Myocyte (in vitro differentiated cells): ENCODE measurements at regions not wholly inside any gene's neighbourhood (a gene's known extent, or its start where the extent isn't known, plus 50 kb on each side); places are given as distances from the start of the nearest gene placed in this dataset.

ENCODE experiments used
- DNase-seq: peaks from one replicate; pipeline ENCODE4 v3.0.0-alpha.2; 2012; ENCODE audit warnings: low read depth

DNA sequence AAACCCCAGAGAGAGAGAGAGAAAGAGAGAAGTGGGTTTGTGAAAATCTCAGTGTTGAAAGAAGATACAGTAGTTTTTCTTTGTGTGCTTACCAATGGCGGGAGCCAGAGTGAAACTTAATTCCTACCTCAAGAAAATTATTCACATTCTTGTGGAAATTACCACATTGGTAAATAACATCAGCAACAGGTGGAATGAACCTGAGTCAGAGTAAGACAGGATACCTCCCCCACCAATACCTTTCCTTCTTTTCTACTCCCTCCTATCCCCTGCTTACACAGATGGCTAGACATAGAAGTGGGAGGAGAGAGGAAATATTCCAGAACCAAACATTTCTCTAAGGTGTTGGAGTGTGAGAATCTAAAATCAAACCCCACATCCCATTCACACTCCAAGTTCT is 793.9 kb downstream of the SORCS3 start:
- DNase-seq: no peak

DNA sequence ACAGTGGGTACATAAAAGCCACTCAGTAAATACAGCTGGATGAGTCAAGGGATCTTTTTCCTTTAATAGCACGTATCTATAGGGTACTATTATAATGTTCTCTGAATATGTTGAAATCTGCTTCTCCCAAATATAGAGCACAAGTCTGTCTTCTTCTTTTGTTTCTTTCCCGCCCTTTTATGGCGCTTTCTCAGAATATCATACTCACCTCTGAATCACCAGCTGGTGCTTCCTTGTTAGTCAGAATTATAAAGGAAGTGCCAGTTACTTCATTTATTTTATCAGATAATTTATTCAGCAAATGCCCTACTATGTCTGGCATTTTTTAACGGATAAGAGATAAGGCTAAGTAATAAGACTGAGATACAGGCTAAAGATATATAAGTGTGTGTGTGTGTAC is 772.9 kb downstream of the SORCS3 start:
- no peak for DNase-seq

DNA sequence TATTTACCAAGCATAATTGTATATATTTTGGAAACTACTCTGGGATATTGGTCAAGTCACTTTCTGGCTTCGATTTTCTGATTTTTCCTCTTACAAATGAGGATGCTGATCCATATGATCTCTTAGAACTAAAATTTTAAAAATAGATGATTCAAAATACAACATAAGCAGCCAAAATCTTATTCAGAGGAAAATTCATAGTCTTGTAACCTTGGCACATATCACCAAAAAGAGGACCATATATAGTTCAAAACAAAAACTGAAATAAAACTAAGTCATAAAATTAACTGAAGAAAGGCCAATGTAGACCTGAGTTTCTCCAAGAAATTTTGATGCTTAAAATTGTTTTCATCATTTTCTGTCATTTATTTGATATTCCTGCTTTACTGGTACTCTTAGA is 768.3 kb downstream of the SORCS3 start:
- DNase-seq: no peak

DNA sequence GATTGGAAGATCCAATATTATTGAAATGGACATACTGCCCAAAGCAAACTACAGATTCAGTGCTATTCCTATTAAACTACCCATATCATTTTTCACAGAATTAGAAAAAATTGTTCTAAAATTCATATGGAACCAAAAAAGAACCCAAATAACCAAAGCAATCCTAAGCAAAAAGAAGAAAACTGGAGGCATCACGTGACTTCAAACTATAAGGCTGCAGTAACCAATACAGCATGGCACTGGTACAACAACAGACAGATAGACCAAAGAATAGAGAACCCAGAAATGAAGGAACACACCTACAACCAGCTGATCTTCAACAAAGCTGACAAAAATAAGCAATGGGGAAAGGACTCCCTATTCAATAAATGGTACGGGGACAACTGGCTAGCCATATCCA is 765.4 kb downstream of the SORCS3 start:
- DNase-seq: no peak

DNA sequence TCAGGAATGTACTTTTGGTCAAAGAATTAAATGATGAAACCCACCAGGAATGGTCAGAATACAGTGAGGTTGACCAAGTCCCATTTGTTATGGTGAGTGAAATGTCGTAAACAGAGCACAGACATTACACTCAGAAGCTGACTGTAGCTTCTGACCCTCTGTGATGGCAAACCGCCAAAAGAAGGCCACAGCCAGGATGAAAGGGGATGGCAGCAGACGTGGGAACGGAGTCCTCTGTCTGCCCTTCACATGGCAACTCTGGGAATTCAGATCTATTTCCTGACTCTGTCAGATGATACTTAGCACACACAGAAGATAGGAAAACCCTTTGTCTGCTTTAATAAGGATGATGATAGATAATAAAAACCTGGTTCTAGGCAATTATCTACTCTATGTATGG is 757.1 kb downstream of the SORCS3 start:
- no peak for DNase-seq

DNA sequence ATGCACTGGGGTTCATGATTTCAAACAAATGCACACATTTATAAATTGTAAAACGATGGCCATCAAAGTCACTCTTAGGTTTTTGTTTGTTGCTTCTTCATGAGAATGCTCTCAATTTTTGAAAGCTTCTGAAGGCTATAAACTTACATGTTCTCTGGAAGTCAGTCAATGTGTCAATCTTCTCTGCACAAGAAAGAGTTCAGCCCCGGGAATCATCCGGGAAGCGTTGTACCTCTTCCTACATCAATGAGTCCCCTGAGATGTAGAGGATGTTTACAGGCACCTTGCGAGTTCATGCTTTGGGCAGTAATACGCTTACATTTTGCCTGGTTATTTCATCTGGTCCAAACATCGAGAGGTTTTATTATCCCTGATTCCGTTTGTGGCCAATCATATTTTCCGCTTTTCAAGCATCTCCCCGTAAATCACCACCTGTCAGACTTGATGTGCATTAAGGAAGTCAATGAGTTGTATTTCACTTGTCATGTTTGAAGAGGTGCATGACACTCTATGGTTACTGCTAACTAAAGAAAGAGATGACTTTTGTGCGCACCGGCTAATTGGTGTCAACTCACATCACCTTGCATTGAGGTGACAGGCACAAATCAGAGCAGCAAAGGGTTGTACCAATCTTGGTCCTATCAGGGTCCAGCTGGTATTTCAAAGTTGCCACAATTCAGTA is 750.7 kb downstream of the SORCS3 start:
- DNase-seq: no peak

DNA sequence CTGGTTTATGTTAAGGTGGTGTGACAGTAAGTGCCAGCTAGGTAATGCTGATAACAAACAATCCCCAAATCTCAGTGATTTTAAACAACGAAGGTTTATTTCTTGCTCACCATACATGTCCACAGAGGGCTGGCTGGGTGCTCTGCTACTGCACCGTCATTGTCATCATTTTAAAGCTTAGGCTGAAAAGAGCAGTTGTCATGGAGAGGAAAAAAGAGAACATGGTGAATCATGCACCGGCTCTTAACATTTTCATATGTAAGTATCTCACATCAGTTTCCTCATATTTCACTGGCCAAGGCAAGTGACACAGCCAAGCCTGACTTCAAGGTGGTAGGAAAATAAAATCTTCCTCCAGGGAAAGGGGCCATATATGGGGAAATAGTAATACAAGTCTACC is 746.9 kb downstream of the SORCS3 start:
- no peak for DNase-seq

DNA sequence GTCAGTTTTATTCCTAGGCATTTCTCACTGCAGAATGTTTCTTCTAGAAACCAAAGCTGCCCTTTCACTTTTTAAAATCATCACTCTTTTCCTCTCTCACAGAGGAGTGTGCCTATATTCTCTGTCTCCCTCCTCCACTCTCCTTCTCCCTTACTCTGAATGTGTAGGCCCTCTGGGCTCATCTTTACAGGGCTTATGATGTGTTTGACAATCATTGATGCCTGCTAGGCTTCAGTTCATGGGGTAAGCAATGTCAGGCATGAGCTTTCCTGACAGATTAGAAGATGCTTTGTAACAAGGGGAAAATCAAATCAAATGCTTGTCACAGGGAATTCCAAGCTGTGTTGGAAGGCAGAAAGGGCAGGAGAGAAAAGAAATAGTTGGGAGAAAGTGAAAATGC is 742.9 kb downstream of the SORCS3 start:
- no peak for DNase-seq

GRCh38 chr10:105370692-105371091 is 729.6 kb downstream of the SORCS3 start:
- no peak for DNase-seq

DNA sequence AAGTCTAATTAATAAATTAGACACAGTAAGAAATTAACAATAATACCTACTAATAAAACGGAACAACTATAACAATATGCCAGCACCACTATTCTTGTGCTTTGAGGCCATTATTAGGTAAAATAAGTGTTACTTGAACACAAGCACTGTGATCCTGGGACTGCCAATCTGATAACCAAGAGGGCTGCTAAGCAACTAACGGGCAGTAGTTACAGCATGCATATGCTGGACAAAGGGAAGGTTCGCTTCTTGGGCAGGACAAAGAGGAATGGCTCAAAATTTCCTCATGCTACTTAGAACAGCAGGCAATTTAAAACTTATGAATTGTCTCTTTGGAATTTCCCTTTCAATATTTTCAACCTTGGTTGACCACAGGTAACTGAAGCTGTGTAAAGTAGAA is 718.6 kb downstream of the SORCS3 start:
- no peak for DNase-seq

DNA sequence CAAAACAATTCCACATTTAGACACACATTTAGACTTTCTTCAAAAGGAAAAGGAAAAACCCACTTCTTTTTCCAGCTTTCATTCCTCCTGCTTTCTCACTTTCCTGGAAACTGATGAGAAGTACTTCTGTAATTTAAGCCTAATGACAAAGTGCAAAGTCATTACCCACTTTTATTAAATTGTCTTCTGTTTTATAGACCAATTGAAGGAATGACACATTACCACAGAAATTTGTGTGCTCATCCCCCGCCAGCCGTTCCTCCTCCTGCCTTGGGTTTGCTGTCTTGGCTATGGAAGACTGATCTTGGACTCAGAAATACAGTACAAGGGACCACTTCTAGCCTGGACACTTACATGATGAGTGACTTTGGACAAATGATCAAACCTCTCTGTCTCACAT is 717.8 kb downstream of the SORCS3 start:
- DNase-seq: no peak

DNA sequence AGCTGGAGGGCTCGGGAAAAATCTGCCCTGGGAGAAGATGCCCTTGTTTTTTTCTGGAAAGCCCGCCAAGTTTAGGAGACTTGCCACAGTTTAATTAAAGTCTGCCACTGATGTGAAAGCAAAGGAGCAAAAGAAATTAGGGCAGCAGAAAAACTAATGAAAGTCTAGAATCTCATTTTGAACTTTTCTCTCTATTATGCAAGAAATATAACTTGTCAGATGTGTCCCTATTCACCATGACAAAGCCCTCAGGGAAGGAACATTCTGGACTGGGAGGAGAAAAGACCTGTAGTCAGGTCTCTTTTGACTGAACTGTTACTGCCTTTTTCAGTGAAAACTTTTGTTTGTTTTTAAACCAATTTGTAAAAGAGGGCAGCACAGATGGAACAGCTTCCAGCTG is 715.5 kb downstream of the SORCS3 start:
- DNase-seq: no peak

GRCh38 chr10:105354010-105354409 is 712.9 kb downstream of the SORCS3 start:
- DNase-seq: no peak

DNA sequence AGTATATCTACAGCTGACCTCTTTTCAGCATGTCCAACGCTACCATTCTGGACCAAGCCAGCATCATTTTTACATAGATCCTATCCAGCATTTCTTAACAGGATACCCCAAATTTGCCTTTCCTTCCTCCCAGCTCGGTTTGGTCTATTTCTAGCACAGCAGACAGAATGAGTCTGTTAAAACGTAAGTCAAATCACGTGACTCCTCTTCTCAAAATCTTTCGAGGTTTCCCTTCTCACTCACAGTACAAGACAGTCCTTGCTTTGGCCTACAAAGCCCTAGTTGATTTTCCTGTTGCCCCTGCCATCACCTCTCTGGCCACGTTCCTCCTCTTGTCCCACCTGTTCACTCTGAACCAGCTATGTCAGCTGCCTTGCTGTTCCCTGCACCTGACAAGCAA is 711.7 kb downstream of the SORCS3 start:
- no peak for DNase-seq

- DNase-seq: no peak
Measured at GRCh38 chr10:105352281-105352680, 711.2 kb downstream of the SORCS3 start.

GRCh38 chr10:105351187-105351586 is 710.1 kb downstream of the SORCS3 start:
- no peak for DNase-seq

DNA sequence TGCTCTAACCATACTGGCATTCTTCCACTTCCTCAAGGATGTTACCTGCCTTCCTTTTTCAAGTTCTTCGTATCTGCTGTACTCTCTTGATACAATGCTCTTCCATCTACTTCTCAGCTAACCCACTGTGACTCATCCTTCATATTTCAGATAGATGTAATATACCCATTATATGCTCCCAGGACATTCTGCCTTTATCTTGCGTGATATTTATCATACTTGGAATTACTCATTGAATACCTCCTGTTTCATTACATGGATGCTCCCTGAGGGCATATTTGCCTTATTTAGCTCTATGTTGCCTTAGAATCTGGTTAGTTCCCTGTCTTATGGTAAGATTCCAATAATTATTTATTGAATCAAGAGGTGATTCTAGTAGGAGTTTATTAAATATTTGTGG is 706.4 kb downstream of the SORCS3 start:
- DNase-seq: no peak

DNA sequence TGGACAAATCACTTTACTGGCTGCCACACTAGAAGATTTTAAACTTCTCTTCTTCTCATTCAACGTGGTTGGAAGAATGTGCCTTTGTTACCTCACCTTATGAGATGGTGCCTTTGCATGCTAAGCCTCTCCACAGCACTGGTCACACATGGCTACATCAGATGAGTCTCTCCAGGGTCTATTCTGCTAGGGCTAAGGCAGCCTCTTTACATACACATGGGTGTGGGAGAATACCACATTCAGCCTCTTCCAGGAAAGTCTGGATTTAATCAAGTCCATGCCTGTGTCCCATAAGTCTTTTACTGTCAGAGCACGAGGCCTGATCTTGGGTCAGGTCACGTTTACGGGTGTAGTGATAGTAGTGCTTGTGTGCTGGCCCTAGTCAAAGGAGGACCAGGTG is 701.5 kb downstream of the SORCS3 start:
- no peak for DNase-seq

- DNase-seq: no peak
Measured at GRCh38 chr10:105339669-105340068, 698.6 kb downstream of the SORCS3 start.

GRCh38 chr10:105328503-105329133 is 687.5 kb downstream of the SORCS3 start:
- DNase-seq: no peak
